NCI-H1436 treated with DMSO at 0.1 percent for 48 hours (cell line): ENCODE measurements at regions not wholly inside any gene's neighbourhood (a gene's known extent, or its start where the extent isn't known, plus 50 kb on each side); places are given as distances from the start of the nearest gene placed in this dataset.
"Not testable (repeated sequence)": the region's sequence is repeated elsewhere in the genome, so short reads cannot be mapped to it uniquely, and the experiment has no call there.

Experiments
- DNase-seq: peaks from one replicate; lab custom pipeline; 2025; lab: John Stamatoyannopoulos, UW

GRCh38 chr7:110296321-110296720, 794.6 kb upstream of the LRRN3 start:
- no peak for DNase-seq

DNA sequence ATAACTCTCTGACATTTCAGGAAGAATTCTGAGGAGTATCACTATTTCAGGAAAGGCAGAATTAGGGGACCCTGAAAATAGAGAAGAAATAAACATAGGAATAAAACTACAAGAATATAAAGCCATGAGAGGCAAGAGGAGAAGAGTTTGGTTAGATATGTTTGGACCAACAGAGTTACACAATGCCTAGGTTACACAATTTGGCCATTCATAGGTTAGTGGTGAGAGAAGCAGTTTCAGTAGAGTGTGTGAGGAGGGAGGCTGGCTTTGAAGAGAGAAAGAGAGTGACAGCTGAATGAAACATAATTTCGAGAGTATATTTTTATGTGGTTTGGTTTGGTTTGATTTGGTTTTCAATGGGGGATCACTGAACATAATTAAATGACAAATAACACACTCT, 783.2 kb upstream of the LRRN3 start:
- no peak for DNase-seq

GRCh38 chr7:110308791-110309190, 782.1 kb upstream of the LRRN3 start:
- no peak for DNase-seq

DNA sequence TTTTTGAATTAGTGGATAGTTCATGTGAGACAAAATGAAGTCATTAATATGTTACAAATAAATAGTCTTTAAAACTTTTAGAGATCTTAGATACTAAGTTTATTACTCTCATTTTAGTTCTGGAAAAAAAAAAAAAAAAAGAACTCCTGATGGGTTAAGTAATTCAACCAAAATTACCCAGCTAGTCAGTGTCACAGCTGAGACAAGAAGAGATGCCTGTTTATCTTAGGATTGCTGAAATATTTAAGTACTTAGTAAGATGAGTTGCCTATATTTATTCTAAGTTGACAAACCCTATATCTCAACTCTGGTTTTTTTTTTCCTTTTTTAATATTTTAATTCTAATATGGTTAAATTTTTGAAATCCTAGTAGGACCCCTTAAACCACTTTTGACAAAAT, 781.0 kb upstream of the LRRN3 start:
- no peak for DNase-seq

DNA sequence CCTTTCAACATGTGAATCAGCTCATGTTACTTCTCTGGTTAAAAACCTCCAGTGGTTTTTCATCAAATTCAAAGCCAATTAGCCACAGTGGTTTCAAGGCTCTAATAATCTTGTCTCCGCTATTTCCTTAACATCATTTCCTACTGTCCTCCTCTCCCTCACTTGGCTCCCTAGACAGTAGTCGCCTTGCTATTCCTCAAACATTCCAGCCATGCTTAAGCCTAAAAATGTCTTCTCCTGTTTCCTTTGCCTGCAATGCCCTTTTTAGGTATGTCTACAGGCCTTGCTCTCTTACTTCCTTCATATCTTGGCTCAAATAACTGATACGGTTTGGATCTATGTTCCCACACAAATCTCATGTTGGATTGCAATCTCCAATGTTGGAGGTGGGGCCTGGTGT, 779.4 kb upstream of the LRRN3 start:
- DNase-seq, result no peak

DNA sequence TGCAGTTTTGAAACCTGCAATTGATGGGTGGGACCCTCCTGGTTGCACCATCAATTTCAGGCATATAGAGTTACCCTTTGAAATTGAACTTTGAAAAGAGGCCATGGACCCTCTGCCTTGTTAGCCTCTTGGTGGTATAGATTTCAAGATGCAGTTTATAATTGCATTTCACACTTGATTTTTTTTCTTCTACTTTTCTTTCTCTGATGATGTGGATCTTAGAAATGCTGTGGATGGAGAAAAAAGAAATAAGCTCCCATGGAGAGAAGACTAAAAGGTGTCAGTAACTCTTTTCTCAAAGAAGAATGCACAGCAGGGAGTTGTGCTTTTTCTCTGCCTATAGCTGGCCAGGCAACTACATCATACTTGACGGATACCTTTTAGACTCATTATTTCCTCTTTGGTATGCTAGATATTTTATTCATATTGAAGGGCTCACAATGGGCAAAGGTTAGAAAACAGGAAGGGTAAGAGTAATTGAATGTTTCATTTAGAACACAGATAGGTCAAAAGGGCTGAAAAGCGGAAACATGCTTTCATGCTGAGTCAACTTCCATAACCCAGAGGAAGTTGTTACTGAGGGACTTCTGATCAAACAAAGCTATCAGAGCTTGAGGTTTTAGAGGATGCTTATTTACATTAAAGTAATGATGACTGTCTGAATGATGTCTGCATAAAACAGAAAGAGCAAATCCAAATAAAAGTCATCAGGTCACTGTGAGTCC, 773.2 kb upstream of the LRRN3 start:
- no peak for DNase-seq

GRCh38 chr7:110320285-110320684, 770.6 kb upstream of the LRRN3 start:
- DNase-seq, result not testable (repeated sequence)

GRCh38 chr7:110322796-110323195, 768.1 kb upstream of the LRRN3 start:
- no peak for DNase-seq

DNA sequence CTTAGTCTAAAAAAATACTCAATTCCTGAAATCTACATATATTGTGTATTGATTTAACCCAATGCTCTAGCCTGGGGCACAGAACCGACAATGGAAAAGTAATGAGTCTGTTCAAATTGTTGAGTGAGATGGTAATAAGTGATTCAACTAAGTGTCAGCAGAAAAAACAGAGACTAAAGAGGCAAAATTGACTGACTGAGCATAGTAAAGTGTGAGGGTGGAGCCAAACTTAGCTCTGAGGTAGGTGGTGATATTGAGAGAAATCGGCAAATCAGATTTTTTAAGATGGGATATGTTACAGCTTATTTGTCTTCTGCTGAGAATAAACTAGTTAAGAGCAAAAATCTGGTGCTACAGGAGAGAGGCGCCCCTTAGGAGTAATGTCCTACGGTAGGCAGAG, 764.0 kb upstream of the LRRN3 start:
- DNase-seq, result no peak

GRCh38 chr7:110336423-110336822, 754.5 kb upstream of the LRRN3 start:
- DNase-seq, result no peak

GRCh38 chr7:110337646-110338045, 753.3 kb upstream of the LRRN3 start:
- no peak for DNase-seq

- no peak for DNase-seq
Observed at GRCh38 chr7:110347081-110347480, 743.8 kb upstream of the LRRN3 start.

- no peak for DNase-seq
Observed at GRCh38 chr7:110356438-110356837, 734.5 kb upstream of the LRRN3 start.

GRCh38 chr7:110358028-110358427, 732.9 kb upstream of the LRRN3 start:
- no peak for DNase-seq

- DNase-seq, result no peak
Observed at GRCh38 chr7:110371709-110372108, 719.2 kb upstream of the LRRN3 start.

DNA sequence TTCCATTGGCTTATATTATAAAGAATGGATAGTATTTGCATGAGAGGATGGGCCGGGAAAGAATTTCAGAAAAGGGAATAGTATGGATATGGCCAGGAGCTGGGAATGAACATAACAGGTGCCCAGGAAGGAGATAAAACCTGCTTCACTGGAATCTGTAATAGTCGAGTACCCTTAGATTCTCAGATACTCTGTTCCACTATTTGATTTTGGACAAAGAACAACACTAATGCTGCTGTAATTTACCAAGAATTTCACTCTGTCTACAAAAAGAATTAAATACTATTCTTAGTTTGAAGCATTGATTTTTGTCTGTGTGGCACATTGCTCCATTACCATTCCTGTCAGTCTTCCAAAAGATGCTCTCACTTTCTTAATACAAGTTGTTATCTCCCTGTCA, 718.2 kb upstream of the LRRN3 start:
- DNase-seq, result no peak

GRCh38 chr7:110373416-110373815, 717.5 kb upstream of the LRRN3 start:
- no peak for DNase-seq

GRCh38 chr7:110373859-110374258, 717.1 kb upstream of the LRRN3 start:
- DNase-seq, result no peak

DNA sequence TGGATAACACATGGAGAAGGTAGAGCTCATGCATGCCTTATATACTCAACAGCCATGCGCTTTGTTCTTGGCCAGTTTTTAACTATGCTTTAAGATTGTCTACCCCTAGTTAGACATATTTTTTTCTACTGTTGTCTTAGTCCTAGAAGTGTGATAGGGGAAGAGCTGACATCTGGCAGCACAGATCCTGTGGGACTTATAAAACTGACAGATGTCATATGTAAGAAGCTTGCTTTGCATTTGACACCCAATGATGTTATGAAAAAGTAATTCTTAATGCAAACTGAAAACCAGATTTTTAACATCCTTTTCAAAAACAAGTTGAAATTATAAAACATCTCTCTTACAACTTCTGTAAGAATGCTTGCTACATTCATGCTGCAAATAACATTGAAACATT, 715.9 kb upstream of the LRRN3 start:
- DNase-seq, result no peak

DNA sequence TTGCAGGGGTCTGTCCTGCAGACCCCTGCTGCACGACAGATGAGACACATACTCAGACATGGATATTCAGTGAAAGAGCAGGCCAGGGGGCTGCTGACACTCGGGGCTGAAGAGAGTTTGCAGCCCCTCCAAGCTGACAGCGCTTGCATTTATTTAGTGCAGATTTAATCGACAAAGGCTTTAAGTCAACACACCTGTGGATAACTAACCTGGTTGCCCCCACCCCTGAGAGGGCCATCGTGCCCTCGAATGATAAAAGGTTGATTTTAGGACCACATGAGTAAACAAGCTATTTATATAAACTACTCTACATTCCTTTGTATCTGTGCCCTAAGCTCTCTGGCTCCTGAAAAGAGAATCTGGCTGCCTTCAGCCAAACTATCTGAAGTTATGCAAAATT, 708.2 kb upstream of the LRRN3 start:
- no peak for DNase-seq

- no peak for DNase-seq
Observed at GRCh38 chr7:110386006-110386405, 704.9 kb upstream of the LRRN3 start.

DNA sequence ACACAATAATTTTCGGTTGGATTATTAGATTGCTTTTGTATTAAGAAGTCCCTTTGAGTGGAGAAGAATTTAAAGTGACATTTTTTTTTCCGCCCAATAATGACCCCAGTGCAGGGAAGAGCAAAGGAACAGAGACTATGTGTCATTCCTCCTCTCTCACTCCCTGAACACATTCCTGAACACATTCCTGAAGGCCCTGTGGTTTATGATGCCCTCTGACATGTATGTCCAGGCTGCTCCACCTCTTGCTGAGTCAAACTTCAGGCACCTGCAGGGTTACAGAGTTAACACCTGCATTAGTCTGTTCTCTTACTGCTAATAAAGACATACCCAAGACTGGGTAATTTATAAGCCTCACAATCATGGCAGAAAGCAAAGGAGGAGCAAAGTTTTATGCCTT, 704.0 kb upstream of the LRRN3 start:
- DNase-seq, result no peak

DNA sequence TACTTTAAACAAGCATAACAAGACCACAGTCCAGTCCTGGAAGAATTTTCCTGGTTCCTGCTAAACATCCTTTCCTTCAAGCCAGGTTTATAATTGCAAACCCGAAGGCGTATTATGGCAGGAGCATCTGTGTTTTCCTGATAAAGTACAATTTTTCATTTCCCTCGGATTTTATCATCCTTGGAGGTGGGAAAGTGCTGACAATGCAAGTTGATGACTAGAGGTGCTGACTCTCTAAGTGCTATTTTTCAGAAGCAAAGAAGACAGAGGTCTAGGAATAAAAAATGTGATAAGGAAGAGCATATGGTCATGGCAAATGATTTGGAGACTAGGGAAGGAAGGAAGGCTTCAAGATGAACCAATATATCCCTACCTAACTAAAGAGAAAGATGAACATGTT, 703.2 kb upstream of the LRRN3 start:
- DNase-seq, result no peak

DNA sequence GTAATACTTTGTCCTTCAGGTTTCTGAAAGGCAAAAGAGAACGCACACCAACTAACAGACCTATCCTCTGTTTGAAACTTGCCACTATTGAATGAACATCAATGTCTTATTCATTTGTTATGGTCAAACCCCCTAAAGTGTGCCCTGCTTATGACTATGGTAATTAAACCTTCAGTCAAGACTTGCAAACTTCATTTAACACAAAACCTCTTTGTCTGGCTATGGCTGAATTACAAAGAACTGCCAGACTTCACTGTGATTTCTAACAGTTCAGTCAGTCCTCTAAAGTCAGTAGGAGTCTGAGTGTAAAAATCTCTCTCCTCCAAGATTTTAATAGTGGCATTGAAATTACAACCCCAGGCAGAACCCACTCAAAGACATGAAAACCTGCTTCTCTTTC, 702.5 kb upstream of the LRRN3 start:
- DNase-seq, result no peak

- DNase-seq, result no peak
Observed at GRCh38 chr7:110396021-110396420, 694.9 kb upstream of the LRRN3 start.
